ENCODE measurements at regions not wholly inside any gene's neighbourhood (a gene's known extent, or its start where the extent isn't known, plus 50 kb on each side); places are given as distances from the start of the nearest gene placed in this dataset.

- H3K27me3 ChIP-seq (ENCODE audit: control insufficient read depth in 5 of 5, insufficient read depth in 4 of 5, low read length in 5 of 5) = no peaks in the 10 kb centered on the region
- no peak overlapping the region for H3K27ac ChIP-seq (ENCODE audit: low read depth, low read length)
- no peaks in the 10 kb centered on the region for H3K9me3 ChIP-seq (ENCODE audit: control insufficient read depth in 5 of 5, low read length in 5 of 5)
- no peak overlapping the region for H3K9ac ChIP-seq (ENCODE audit: low read length in 5 of 5)
- H3K4me1 ChIP-seq (ENCODE audit: control insufficient read depth in 5 of 5, insufficient read depth in 5 of 5, low read length in 5 of 5) = no peaks in the 10 kb centered on the region
- H3K36me3 ChIP-seq (ENCODE audit: control insufficient read depth in 5 of 5, insufficient read depth in 5 of 5, low read length in 5 of 5) = no peaks in the 10 kb centered on the region
- no peak overlapping the region for H3K4me3 ChIP-seq (ENCODE audit: low read depth in 1 of 5, low read length in 5 of 5)
Measured at GRCh38 chr13:97559030-97559429, 125.1 kb downstream of the RAP2A start.

GRCh38 chr13:97559981-97560380 lies 126.0 kb downstream of the RAP2A start:
- Histone ChIP-seq H3K9me3 (ENCODE audit: control insufficient read depth in 5 of 5, low read length in 5 of 5) (no peaks in the 10 kb centered on the region), H3K9ac (ENCODE audit: low read length in 5 of 5) (no peak overlapping the region), H3K36me3 (ENCODE audit: control insufficient read depth in 5 of 5, insufficient read depth in 5 of 5, low read length in 5 of 5) (no peaks in the 10 kb centered on the region), H3K4me1 (ENCODE audit: control insufficient read depth in 5 of 5, insufficient read depth in 5 of 5, low read length in 5 of 5) (no peaks in the 10 kb centered on the region), H3K27ac (ENCODE audit: low read depth, low read length) (no peak overlapping the region), H3K27me3 (ENCODE audit: control insufficient read depth in 5 of 5, insufficient read depth in 4 of 5, low read length in 5 of 5) (no peaks in the 10 kb centered on the region), H3K4me3 (ENCODE audit: low read depth in 1 of 5, low read length in 5 of 5) (no peak overlapping the region)

- Histone ChIP-seq H3K9me3 (ENCODE audit: control insufficient read depth in 5 of 5, low read length in 5 of 5) (no peaks in the 10 kb centered on the region), H3K27me3 (ENCODE audit: control insufficient read depth in 5 of 5, insufficient read depth in 4 of 5, low read length in 5 of 5) (no peaks in the 10 kb centered on the region), H3K4me3 (ENCODE audit: low read depth in 1 of 5, low read length in 5 of 5) (no peak overlapping the region), H3K36me3 (ENCODE audit: control insufficient read depth in 5 of 5, insufficient read depth in 5 of 5, low read length in 5 of 5) (no peaks in the 10 kb centered on the region), H3K9ac (ENCODE audit: low read length in 5 of 5) (no peak overlapping the region), H3K4me1 (ENCODE audit: control insufficient read depth in 5 of 5, insufficient read depth in 5 of 5, low read length in 5 of 5) (no peaks in the 10 kb centered on the region), H3K27ac (ENCODE audit: low read depth, low read length) (no peak overlapping the region)
Measured at GRCh38 chr13:97561182-97561581, 127.2 kb downstream of the RAP2A start.

GRCh38 chr13:97562962-97563361 lies 129.0 kb downstream of the RAP2A start:
- H3K27me3 ChIP-seq (ENCODE audit: control insufficient read depth in 5 of 5, insufficient read depth in 4 of 5, low read length in 5 of 5) = no peaks in the 10 kb centered on the region
- no peak overlapping the region for H3K4me3 ChIP-seq (ENCODE audit: low read depth in 1 of 5, low read length in 5 of 5)
- no peak overlapping the region for H3K27ac ChIP-seq (ENCODE audit: low read depth, low read length)
- H3K36me3 ChIP-seq (ENCODE audit: control insufficient read depth in 5 of 5, insufficient read depth in 5 of 5, low read length in 5 of 5) = no peaks in the 10 kb centered on the region
- no peak overlapping the region for H3K9ac ChIP-seq (ENCODE audit: low read length in 5 of 5)
- peaks cover 2 to 8% (median 7%) of the 10 kb centered on the region in 5 donors for H3K4me1 ChIP-seq (ENCODE audit: control insufficient read depth in 5 of 5, insufficient read depth in 5 of 5, low read length in 5 of 5)
- no peaks in the 10 kb centered on the region for H3K9me3 ChIP-seq (ENCODE audit: control insufficient read depth in 5 of 5, low read length in 5 of 5)

GRCh38 chr13:97564956-97565355 lies 131.0 kb downstream of the RAP2A start:
- Histone ChIP-seq H3K9ac (ENCODE audit: low read length in 5 of 5) (no peak overlapping the region), H3K36me3 (ENCODE audit: control insufficient read depth in 5 of 5, insufficient read depth in 5 of 5, low read length in 5 of 5) (no peaks in the 10 kb centered on the region), H3K9me3 (ENCODE audit: control insufficient read depth in 5 of 5, low read length in 5 of 5) (no peaks in the 10 kb centered on the region), H3K27me3 (ENCODE audit: control insufficient read depth in 5 of 5, insufficient read depth in 4 of 5, low read length in 5 of 5) (no peaks in the 10 kb centered on the region), H3K4me3 (ENCODE audit: low read depth in 1 of 5, low read length in 5 of 5) (no peak overlapping the region), H3K4me1 (ENCODE audit: control insufficient read depth in 5 of 5, insufficient read depth in 5 of 5, low read length in 5 of 5) (peaks cover 5 to 27% (median 21%) of the 10 kb centered on the region in 5 donors), H3K27ac (ENCODE audit: low read depth, low read length) (no peak overlapping the region)

GRCh38 chr13:97565906-97566305 lies 131.9 kb downstream of the RAP2A start:
- H3K27ac ChIP-seq (ENCODE audit: low read depth, low read length) = no peak overlapping the region
- H3K27me3 ChIP-seq (ENCODE audit: control insufficient read depth in 5 of 5, insufficient read depth in 4 of 5, low read length in 5 of 5) = no peaks in the 10 kb centered on the region
- no peaks in the 10 kb centered on the region for H3K36me3 ChIP-seq (ENCODE audit: control insufficient read depth in 5 of 5, insufficient read depth in 5 of 5, low read length in 5 of 5)
- no peaks in the 10 kb centered on the region for H3K9me3 ChIP-seq (ENCODE audit: control insufficient read depth in 5 of 5, low read length in 5 of 5)
- H3K9ac ChIP-seq (ENCODE audit: low read length in 5 of 5) = no peak overlapping the region
- H3K4me3 ChIP-seq (ENCODE audit: low read depth in 1 of 5, low read length in 5 of 5) = no peak overlapping the region
- peaks cover 5 to 30% (median 25%) of the 10 kb centered on the region in 5 donors for H3K4me1 ChIP-seq (ENCODE audit: control insufficient read depth in 5 of 5, insufficient read depth in 5 of 5, low read length in 5 of 5)

GRCh38 chr13:97566907-97567306 lies 132.9 kb downstream of the RAP2A start:
- Histone ChIP-seq H3K27ac (ENCODE audit: low read depth, low read length) (no peak overlapping the region), H3K27me3 (ENCODE audit: control insufficient read depth in 5 of 5, insufficient read depth in 4 of 5, low read length in 5 of 5) (no peaks in the 10 kb centered on the region), H3K36me3 (ENCODE audit: control insufficient read depth in 5 of 5, insufficient read depth in 5 of 5, low read length in 5 of 5) (no peaks in the 10 kb centered on the region), H3K9ac (ENCODE audit: low read length in 5 of 5) (no peak overlapping the region), H3K4me1 (ENCODE audit: control insufficient read depth in 5 of 5, insufficient read depth in 5 of 5, low read length in 5 of 5) (peaks cover 5 to 30% (median 25%) of the 10 kb centered on the region in 5 donors), H3K4me3 (ENCODE audit: low read depth in 1 of 5, low read length in 5 of 5) (no peak overlapping the region), H3K9me3 (ENCODE audit: control insufficient read depth in 5 of 5, low read length in 5 of 5) (no peaks in the 10 kb centered on the region)

GRCh38 chr13:97567510-97568243 lies 133.7 kb downstream of the RAP2A start:
- no peaks in the 10 kb centered on the region for H3K27me3 ChIP-seq (ENCODE audit: control insufficient read depth in 5 of 5, insufficient read depth in 4 of 5, low read length in 5 of 5)
- H3K4me3 ChIP-seq (ENCODE audit: low read depth in 1 of 5, low read length in 5 of 5) = no peak overlapping the region

GRCh38 chr13:97568850-97569249 lies 134.9 kb downstream of the RAP2A start:
- Histone ChIP-seq H3K9me3 (ENCODE audit: control insufficient read depth in 5 of 5, low read length in 5 of 5) (no peaks in the 10 kb centered on the region), H3K36me3 (ENCODE audit: control insufficient read depth in 5 of 5, insufficient read depth in 5 of 5, low read length in 5 of 5) (no peaks in the 10 kb centered on the region), H3K27me3 (ENCODE audit: control insufficient read depth in 5 of 5, insufficient read depth in 4 of 5, low read length in 5 of 5) (no peaks in the 10 kb centered on the region), H3K4me3 (ENCODE audit: low read depth in 1 of 5, low read length in 5 of 5) (no peak overlapping the region), H3K9ac (ENCODE audit: low read length in 5 of 5) (no peak overlapping the region), H3K27ac (ENCODE audit: low read depth, low read length) (no peak overlapping the region), H3K4me1 (ENCODE audit: control insufficient read depth in 5 of 5, insufficient read depth in 5 of 5, low read length in 5 of 5) (peaks cover 5 to 30% (median 25%) of the 10 kb centered on the region in 5 donors)

More at GRCh38 chr13:97567510-97568243, 133.7 kb downstream of the RAP2A start:
- peaks cover 5 to 30% (median 25%) of the 10 kb centered on the region in 5 donors for H3K4me1 ChIP-seq (ENCODE audit: control insufficient read depth in 5 of 5, insufficient read depth in 5 of 5, low read length in 5 of 5)
- no peaks in the 10 kb centered on the region for H3K36me3 ChIP-seq (ENCODE audit: control insufficient read depth in 5 of 5, insufficient read depth in 5 of 5, low read length in 5 of 5)
- no peak overlapping the region for H3K9ac ChIP-seq (ENCODE audit: low read length in 5 of 5)
- H3K9me3 ChIP-seq (ENCODE audit: control insufficient read depth in 5 of 5, low read length in 5 of 5) = no peaks in the 10 kb centered on the region
- no peak overlapping the region for H3K27ac ChIP-seq (ENCODE audit: low read depth, low read length)

- Histone ChIP-seq H3K4me1 (ENCODE audit: control insufficient read depth in 5 of 5, insufficient read depth in 5 of 5, low read length in 5 of 5) (peaks cover 5 to 30% (median 25%) of the 10 kb centered on the region in 5 donors), H3K27me3 (ENCODE audit: control insufficient read depth in 5 of 5, insufficient read depth in 4 of 5, low read length in 5 of 5) (no peaks in the 10 kb centered on the region), H3K27ac (ENCODE audit: low read depth, low read length) (no peak overlapping the region), H3K36me3 (ENCODE audit: control insufficient read depth in 5 of 5, insufficient read depth in 5 of 5, low read length in 5 of 5) (no peaks in the 10 kb centered on the region), H3K9ac (ENCODE audit: low read length in 5 of 5) (peak overlapping the region in 1 of 5 donors; percentile 40), H3K9me3 (ENCODE audit: control insufficient read depth in 5 of 5, low read length in 5 of 5) (no peaks in the 10 kb centered on the region), H3K4me3 (ENCODE audit: low read depth in 1 of 5, low read length in 5 of 5) (peak overlapping the region in 1 of 5 donors; percentile 43)
Measured at GRCh38 chr13:97569841-97570240, 135.9 kb downstream of the RAP2A start.
